Nephron progenitor cell (in vitro differentiated cells): ENCODE measurements at regions not wholly inside any gene's neighbourhood (a gene's known extent, or its start where the extent isn't known, plus 50 kb on each side); places are given as distances from the start of the nearest gene placed in this dataset.

Experiments
- DNase-seq: peaks from one replicate; pipeline ENCODE4 v3.0.0; 2021
- H3K27ac Mint-ChIP-seq: 2 replicates; pipeline ENCODE4 v1.8.0; 2021; ENCODE audit warnings: mild to moderate bottlenecking, moderate library complexity, mixed read lengths
- H3K27me3 Mint-ChIP-seq: 2 replicates; pipeline ENCODE4 v1.8.0; 2021; ENCODE audit warnings: mild to moderate bottlenecking, low read depth, mixed read lengths; ENCODE audit not compliant: poor library complexity
- H3K36me3 Mint-ChIP-seq: 2 replicates; pipeline ENCODE4 v1.8.0; 2021; ENCODE audit warnings: low read depth, mixed read lengths
- H3K4me1 Mint-ChIP-seq: 2 replicates; pipeline ENCODE4 v1.8.0; 2021; ENCODE audit warnings: mixed read lengths
- H3K4me3 Mint-ChIP-seq: 2 replicates; pipeline ENCODE4 v1.8.0; 2021; ENCODE audit warnings: mild to moderate bottlenecking, moderate library complexity, mixed read lengths
- H3K9me3 Mint-ChIP-seq: 2 replicates; pipeline ENCODE4 v1.8.0; 2021; ENCODE audit warnings: mild to moderate bottlenecking, moderate library complexity, mixed read lengths
- CTCF ChIP-seq: fragments of 200-600 bp; sonication (generic); IDR thresholded peaks from 2 replicates; pipeline ENCODE4 v1.5.0; 2021; ENCODE audit warnings: antibody characterized with exemption

- Mint-ChIP-seq H3K27me3 (peaks cover 4% of the 10 kb centered on the region), H3K36me3 (no peaks in the 10 kb centered on the region), H3K4me1 (peaks cover 78% of the 10 kb centered on the region), H3K9me3 (peaks cover 47% of the 10 kb centered on the region), H3K4me3 (no peak overlapping the region), H3K27ac (peak overlapping the region; percentile 33)
- no peak for TF ChIP-seq CTCF
- DNase-seq = no peak
Observed at GRCh38 chrX:69104756-69105434, 60.4 kb downstream of the PJA1 start.

- H3K27ac Mint-ChIP-seq = no peak overlapping the region
- no peak for DNase-seq
- peaks cover 6% of the 10 kb centered on the region for H3K27me3 Mint-ChIP-seq
- H3K36me3 Mint-ChIP-seq = no peaks in the 10 kb centered on the region
- no peak for TF ChIP-seq CTCF
- H3K9me3 Mint-ChIP-seq = peaks cover 55% of the 10 kb centered on the region
- no peak overlapping the region for H3K4me3 Mint-ChIP-seq
- H3K4me1 Mint-ChIP-seq = peaks cover 66% of the 10 kb centered on the region
Observed at GRCh38 chrX:69103539-69103938, 61.7 kb downstream of the PJA1 start.

- H3K4me3 Mint-ChIP-seq = no peak overlapping the region
- TF ChIP-seq CTCF = no peak
- H3K27ac Mint-ChIP-seq = peak overlapping the region; percentile 41
- no peaks in the 10 kb centered on the region for H3K36me3 Mint-ChIP-seq
- DNase-seq = no peak
- peaks cover 56% of the 10 kb centered on the region for H3K9me3 Mint-ChIP-seq
- peaks cover 7% of the 10 kb centered on the region for H3K27me3 Mint-ChIP-seq
- H3K4me1 Mint-ChIP-seq = peaks cover 65% of the 10 kb centered on the region
Observed at GRCh38 chrX:69102612-69103194, 62.5 kb downstream of the PJA1 start.

- no peaks in the 10 kb centered on the region for H3K36me3 Mint-ChIP-seq
- no peak for DNase-seq
- peaks cover 7% of the 10 kb centered on the region for H3K27me3 Mint-ChIP-seq
- peak overlapping the region; percentile 43 for H3K27ac Mint-ChIP-seq
- no peak overlapping the region for H3K4me3 Mint-ChIP-seq
- no peak for TF ChIP-seq CTCF
- peaks cover 61% of the 10 kb centered on the region for H3K4me1 Mint-ChIP-seq
- peaks cover 52% of the 10 kb centered on the region for H3K9me3 Mint-ChIP-seq
Observed at GRCh38 chrX:69101683-69102251, 63.5 kb downstream of the PJA1 start.

GRCh38 chrX:69100478-69100877 is 64.8 kb downstream of the PJA1 start:
- Mint-ChIP-seq H3K4me1 (peaks cover 52% of the 10 kb centered on the region), H3K9me3 (peaks cover 47% of the 10 kb centered on the region), H3K36me3 (no peaks in the 10 kb centered on the region), H3K27ac (no peak overlapping the region), H3K27me3 (peaks cover 7% of the 10 kb centered on the region), H3K4me3 (no peak overlapping the region)
- TF ChIP-seq CTCF = no peak
- no peak for DNase-seq
